NK-92 treated with Interleukin-12 subunit alpha and Interleukin-12 subunit beta, amount 100 ng/mL, for 24 hours (cell line): ENCODE measurements at regions not wholly inside any gene's neighbourhood (a gene's known extent, or its start where the extent isn't known, plus 50 kb on each side); places are given as distances from the start of the nearest gene placed in this dataset.

Experiments
- DNase-seq: peaks from one replicate; lab custom pipeline; 2025; lab: John Stamatoyannopoulos, UW

GRCh38 chr21:35128536-35128935 lies 79.4 kb upstream of the RUNX1 start:
- DNase-seq, result no peak

- DNase-seq, result no peak
These were observed 78.7 kb upstream of the RUNX1 start for GRCh38 chr21:35127851-35128250.

GRCh38 chr21:35127026-35127425 lies 77.9 kb upstream of the RUNX1 start:
- DNase-seq, result no peak

GRCh38 chr21:35120631-35121180 lies 71.6 kb upstream of the RUNX1 start:
- no peak for DNase-seq

- no peak for DNase-seq
These were observed 70.5 kb upstream of the RUNX1 start for GRCh38 chr21:35119501-35120047.

GRCh38 chr21:35116777-35117176 lies 67.7 kb upstream of the RUNX1 start:
- DNase-seq, result no peak

- DNase-seq, result no peak
These were observed 64.0 kb upstream of the RUNX1 start for GRCh38 chr21:35113064-35113463.

GRCh38 chr21:35111321-35111930 lies 62.3 kb upstream of the RUNX1 start:
- DNase-seq, result no peak

- no peak for DNase-seq
These were observed 59.8 kb upstream of the RUNX1 start for GRCh38 chr21:35108887-35109286.

- DNase-seq, result no peak
These were observed 58.4 kb upstream of the RUNX1 start for GRCh38 chr21:35107520-35107919.

GRCh38 chr21:35106246-35106835 lies 57.2 kb upstream of the RUNX1 start:
- no peak for DNase-seq

- DNase-seq, result no peak
These were observed 53.6 kb upstream of the RUNX1 start for GRCh38 chr21:35102488-35103371.

GRCh38 chr21:35100349-35100811 lies 51.3 kb upstream of the RUNX1 start:
- no peak for DNase-seq

GRCh38 chr21:35099310-35099709 lies 50.2 kb upstream of the RUNX1 start:
- DNase-seq, result no peak
